ENCODE measurements at regions not wholly inside any gene's neighbourhood (a gene's known extent, or its start where the extent isn't known, plus 50 kb on each side); places are given as distances from the start of the nearest gene placed in this dataset.

DNA sequence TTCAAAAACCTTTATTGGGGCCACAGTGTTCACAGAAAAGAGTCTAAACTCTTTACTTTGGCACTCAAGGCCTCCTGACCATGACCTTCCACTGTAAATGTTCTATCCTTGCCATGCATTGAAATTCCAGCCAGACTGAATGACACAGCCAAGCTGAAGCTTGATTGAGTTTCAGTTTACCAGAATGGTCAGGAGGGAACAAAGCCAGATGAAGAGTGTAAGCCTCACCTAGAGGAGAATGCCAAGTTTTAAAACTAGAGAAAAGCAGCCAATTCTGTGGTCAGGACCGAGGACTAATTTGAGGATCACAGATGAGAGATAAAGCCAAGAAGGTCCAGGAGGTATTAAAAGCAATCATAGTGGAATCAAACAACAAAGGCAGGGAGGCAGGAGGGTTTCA, 215.3 kb downstream of the KCNA4 start:
- TF ChIP-seq, protein P1, sequence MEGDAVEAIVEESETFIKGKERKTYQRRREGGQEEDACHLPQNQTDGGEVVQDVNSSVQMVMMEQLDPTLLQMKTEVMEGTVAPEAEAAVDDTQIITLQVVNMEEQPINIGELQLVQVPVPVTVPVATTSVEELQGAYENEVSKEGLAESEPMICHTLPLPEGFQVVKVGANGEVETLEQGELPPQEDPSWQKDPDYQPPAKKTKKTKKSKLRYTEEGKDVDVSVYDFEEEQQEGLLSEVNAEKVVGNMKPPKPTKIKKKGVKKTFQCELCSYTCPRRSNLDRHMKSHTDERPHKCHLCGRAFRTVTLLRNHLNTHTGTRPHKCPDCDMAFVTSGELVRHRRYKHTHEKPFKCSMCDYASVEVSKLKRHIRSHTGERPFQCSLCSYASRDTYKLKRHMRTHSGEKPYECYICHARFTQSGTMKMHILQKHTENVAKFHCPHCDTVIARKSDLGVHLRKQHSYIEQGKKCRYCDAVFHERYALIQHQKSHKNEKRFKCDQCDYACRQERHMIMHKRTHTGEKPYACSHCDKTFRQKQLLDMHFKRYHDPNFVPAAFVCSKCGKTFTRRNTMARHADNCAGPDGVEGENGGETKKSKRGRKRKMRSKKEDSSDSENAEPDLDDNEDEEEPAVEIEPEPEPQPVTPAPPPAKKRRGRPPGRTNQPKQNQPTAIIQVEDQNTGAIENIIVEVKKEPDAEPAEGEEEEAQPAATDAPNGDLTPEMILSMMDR (IDR thresholded peaks at IDR 0.05; ENCODE audit: low read depth, low read length, poor library complexity, severe bottlenecking), result no peak
- no peak for TF ChIP-seq EZH2phosphoT487 (IDR thresholded peaks at IDR 0.05; ENCODE audit: borderline replicate concordance, low read length)

Data from DOHH2 (cell line).